GM12891 (cell line): ENCODE measurements at regions not wholly inside any gene's neighbourhood (a gene's known extent, or its start where the extent isn't known, plus 50 kb on each side); places are given as distances from the start of the nearest gene placed in this dataset.
"Not testable (repeated sequence)": the region's sequence is repeated elsewhere in the genome, so short reads cannot be mapped to it uniquely, and the experiment has no call there.

Source experiments
- DNase-seq: peaks from one replicate; pipeline ENCODE4 v3.0.0; 2011; ENCODE audit warnings: low spot score; ENCODE audit not compliant: insufficient read length
- FAIRE-seq: peaks from 2 replicates; lab custom pipeline; 2011; peaks lifted over from hg19 to GRCh38; lab: Jason Lieb, UNC
- PAX5 ChIP-seq: IDR thresholded peaks from 2 replicates; pipeline ENCODE4 v1.6.1; 2011; ENCODE audit warnings: low read length, moderate library complexity, mild to moderate bottlenecking; ENCODE audit not compliant: insufficient read depth, severe bottlenecking
- POLR2A ChIP-seq: IDR thresholded peaks from 2 replicates; pipeline ENCODE4 v1.6.1; 2011; ENCODE audit warnings: low read depth, low read length, control low read depth
- POLR2AphosphoS5 ChIP-seq: IDR thresholded peaks from 2 replicates; pipeline ENCODE4 v1.6.1; 2011; ENCODE audit warnings: low read depth, low read length, control low read depth
- POU2F2 ChIP-seq: IDR thresholded peaks from 2 replicates; pipeline ENCODE4 v1.6.1; 2011; ENCODE audit warnings: low read depth, mild to moderate bottlenecking, control low read depth, low read length, moderate library complexity
- SPI1 ChIP-seq: IDR thresholded peaks from 2 replicates; pipeline ENCODE4 v1.6.1; 2011; ENCODE audit warnings: low read depth, low read length, control low read depth
- TAF1 ChIP-seq: IDR thresholded peaks from 2 replicates; pipeline ENCODE4 v1.6.1; 2011; ENCODE audit warnings: low read depth, low read length, control low read depth

GRCh38 chr7:13702251-13702650 is 287.2 kb downstream of the ETV1 start:
- DNase-seq (no peak), FAIRE-seq (no peak)
- TF ChIP-seq POLR2A (no peak), POLR2AphosphoS5 (no peak), PAX5 (no peak), SPI1 (no peak), POU2F2 (no peak), TAF1 (no peak)

DNA sequence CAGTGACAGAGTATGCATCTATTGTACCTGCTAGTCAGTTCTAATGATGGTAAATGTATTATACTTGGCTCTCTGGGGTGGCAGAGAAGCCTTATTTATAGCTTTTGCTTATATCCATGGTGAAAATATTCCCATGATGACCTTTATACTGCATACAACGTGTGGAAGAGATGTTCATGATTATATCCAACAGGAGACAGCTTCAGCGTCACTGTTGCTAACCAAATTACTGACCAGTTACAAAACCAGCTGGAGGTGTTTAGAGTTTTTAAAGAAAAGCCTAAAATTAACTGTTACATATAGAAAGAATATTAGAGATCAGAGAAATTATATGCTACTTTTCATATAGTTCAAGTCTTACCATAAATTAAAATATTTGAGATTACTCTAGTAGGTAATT is 280.8 kb downstream of the ETV1 start:
- FAIRE-seq (no peak), DNase-seq (no peak)
- TF ChIP-seq TAF1, result no peak
- TF ChIP-seq SPI1, result no peak
- TF ChIP-seq POLR2AphosphoS5, result no peak
- TF ChIP-seq PAX5, result no peak
- no peak for TF ChIP-seq POLR2A
- no peak for TF ChIP-seq POU2F2

DNA sequence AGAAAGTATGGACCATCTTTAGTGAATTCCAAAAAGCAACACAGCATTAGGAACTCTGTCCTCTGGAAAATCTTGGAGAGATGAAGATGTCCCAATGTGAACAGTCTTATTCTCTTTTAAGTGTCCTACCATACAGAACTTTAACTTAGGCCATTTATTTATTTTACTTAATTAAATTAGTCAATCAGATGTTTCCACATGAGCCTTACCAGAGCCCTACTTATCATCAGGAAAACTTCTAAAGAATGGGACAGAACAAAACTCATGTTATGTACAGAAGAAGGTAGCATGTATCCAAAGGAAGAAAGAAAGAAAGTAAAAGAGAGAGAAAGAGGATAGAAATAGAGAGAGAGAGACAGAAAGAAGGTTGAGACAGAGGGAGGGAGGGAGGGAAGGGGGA is 276.4 kb downstream of the ETV1 start:
- FAIRE-seq (no peak), DNase-seq (no peak)
- TF ChIP-seq TAF1 (no peak), PAX5 (no peak), POU2F2 (no peak), SPI1 (no peak), POLR2A (no peak), POLR2AphosphoS5 (no peak)

DNA sequence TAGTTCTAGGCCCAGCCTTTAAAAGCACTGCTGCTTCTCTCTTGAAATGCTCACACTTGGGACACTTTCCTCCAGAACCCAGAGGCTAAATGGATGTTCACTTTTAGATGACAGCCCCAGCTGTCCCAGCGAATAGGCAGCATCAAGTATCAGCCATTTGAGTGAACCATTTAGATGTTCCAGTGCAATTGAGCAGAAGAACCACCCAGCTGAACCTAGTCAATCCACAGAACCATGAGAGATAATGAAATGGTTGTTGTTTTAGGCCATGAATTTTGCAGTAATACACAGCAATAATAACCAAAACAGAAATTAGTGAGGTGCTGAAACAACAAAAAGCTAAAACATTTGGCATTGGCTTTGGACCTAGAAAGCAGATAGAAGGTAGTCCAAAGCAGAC is 273.9 kb downstream of the ETV1 start:
- DNase-seq (no peak), FAIRE-seq (no peak)
- TF ChIP-seq PAX5 (no peak), POLR2A (no peak), POU2F2 (no peak), SPI1 (no peak), TAF1 (no peak), POLR2AphosphoS5 (no peak)

DNA sequence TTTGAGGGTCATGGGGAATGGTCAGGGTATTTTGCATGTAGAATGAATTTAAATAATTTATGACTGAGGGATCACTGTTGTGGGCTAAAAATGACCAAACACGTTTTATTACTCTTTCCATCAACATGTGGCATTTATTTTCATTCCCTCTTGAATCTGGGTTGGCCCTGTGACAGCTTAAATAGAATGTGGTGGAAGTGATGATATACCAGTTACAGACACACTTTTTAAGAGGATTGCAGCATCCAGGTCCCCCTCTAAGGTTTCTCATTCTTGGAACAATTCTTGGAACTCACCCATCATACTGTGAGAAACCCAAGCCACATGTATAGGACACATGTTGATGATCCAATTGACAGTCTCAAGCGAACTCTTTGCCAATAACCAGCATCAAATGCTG is 272.4 kb downstream of the ETV1 start:
- DNase-seq, result no peak
- TF ChIP-seq PAX5 (no peak), POLR2A (no peak), SPI1 (no peak), TAF1 (no peak), POU2F2 (no peak), POLR2AphosphoS5 (no peak)
- no peak for FAIRE-seq

GRCh38 chr7:13724191-13724976 is 265.1 kb downstream of the ETV1 start:
- DNase-seq (no peak), FAIRE-seq (no peak)
- TF ChIP-seq TAF1, result no peak
- no peak for TF ChIP-seq SPI1
- no peak for TF ChIP-seq PAX5
- no peak for TF ChIP-seq POLR2A
- TF ChIP-seq POLR2AphosphoS5, result no peak
- TF ChIP-seq POU2F2, result no peak

DNA sequence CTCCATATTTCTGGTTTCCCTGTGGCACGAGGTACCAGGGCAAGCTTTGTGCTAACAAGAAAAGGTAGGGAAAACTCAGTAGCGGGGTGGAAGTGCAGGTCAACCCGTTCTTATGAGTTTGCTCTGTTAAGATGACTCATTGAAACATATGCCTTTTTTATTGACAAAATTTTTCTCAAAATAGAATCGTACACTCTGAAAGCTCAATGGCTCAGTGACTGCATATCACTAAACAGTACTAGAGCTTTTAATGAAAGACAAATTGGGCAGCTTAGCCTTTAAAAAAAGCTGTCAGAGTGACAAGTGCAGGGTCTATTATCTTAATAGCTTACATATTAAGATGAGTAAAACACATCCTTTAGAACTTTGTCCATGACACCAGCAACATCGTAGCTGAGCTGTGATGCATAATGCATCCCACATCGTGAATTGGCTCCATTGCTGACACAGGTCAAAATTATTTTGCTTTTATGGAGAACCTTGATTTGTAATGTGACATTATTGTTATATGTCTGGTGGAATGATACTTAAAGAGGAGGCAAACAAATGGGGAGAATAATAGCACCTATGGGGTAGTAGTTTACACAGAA is 264.4 kb downstream of the ETV1 start:
- no peak for DNase-seq
- no peak for FAIRE-seq
- no peak for TF ChIP-seq POLR2A
- no peak for TF ChIP-seq POLR2AphosphoS5
- no peak for TF ChIP-seq PAX5
- TF ChIP-seq TAF1, result no peak
- TF ChIP-seq POU2F2, result no peak
- no peak for TF ChIP-seq SPI1

GRCh38 chr7:13725591-13725990 is 263.9 kb downstream of the ETV1 start:
- FAIRE-seq, result no peak
- DNase-seq, result no peak
- no peak for TF ChIP-seq PAX5
- TF ChIP-seq POU2F2, result no peak
- TF ChIP-seq TAF1, result no peak

DNA sequence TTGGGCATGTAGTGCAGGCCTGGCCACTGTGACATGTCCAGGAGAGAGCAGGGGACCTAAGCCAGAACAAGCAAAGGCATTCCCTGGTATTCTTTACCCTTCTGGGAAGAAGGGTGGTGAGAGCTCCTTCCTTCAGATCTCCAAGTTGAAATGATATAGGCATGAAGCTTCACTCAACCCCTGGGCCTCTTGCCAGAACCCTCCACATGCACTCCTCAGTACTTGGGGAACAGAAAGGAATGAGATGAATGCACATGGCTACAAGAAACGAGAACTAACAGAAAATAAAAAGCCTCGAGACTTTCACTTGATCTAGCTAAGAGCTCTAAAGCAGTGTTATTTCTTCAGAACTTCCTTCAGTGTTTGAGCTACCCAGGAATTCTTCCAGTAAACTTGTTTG is 262.2 kb downstream of the ETV1 start:
- no peak for DNase-seq
- no peak for TF ChIP-seq TAF1
- no peak for TF ChIP-seq POU2F2
- no peak for TF ChIP-seq SPI1
- TF ChIP-seq POLR2AphosphoS5, result no peak
- TF ChIP-seq PAX5, result no peak
- no peak for TF ChIP-seq POLR2A
- FAIRE-seq, result no peak

DNA sequence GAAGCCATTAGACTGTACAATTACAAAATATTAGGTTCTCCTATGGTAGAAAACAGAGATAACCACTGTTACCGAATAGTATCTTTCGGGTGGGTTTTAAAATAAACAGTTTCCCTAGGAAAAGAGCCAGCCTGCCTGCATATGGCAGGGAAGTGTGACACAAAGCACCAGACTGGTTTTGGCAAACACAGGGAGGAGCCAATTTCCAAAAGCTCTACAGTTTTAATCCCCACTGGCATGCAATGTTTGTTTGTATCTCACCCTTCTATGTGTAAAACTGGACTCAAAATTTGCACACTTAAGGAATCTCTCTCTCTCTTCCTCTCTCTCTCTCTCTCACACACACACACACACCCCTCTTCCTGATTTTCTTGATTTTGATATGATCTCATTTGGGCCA is 261.7 kb downstream of the ETV1 start:
- no peak for TF ChIP-seq POLR2AphosphoS5
- no peak for FAIRE-seq

GRCh38 chr7:13728430-13728829 is 261.0 kb downstream of the ETV1 start:
- not testable (repeated sequence) for FAIRE-seq, DNase-seq

More for the DNA sequence above, 261.7 kb downstream of the ETV1 start:
- DNase-seq, result no peak
